ENCODE measurements at regions not wholly inside any gene's neighbourhood (a gene's known extent, or its start where the extent isn't known, plus 50 kb on each side); places are given as distances from the start of the nearest gene placed in this dataset.

DNA sequence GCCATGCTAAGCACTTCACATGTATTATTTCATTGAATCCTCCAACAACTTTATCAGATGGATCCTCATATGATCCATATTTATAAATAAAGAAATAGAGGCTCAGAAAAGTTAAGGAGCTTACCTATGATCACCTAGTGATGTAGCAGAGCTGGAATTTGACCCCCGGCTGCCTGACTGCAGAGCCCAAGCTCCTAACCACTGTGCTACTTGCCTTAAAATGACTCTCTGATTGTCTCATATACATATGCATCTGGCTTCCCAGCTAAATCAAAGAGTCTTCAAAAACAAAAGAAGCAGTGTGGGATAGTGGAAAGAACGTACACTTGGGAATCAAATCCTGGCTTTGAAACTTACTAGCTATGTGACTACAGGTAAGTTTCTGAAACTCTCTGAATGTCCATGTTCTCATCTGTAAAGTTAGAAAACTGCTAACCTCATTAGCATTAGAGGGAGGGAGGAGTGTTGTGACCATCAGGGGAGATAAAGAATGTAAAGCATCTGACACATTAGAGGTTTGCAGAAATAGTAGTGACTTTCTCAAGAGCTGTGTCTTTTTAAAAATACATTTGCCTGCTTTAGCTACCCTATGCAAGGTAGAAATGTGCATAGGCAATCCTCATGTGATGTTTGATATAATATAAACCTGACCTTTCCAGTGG, 67.2 kb upstream of the BARHL2 start:
- CTCF ChIA-PET, result no interaction called here
- Histone ChIP-seq H3K27ac (ENCODE audit: low read length) (no peak overlapping the region), H3K9ac (ENCODE audit: low read length) (no peak overlapping the region), H4K20me1 (ENCODE audit: low read length) (no peaks in the 10 kb centered on the region), H3K4me1 (ENCODE audit: insufficient read depth, low read length) (no peaks in the 10 kb centered on the region), H3K9me3 (ENCODE audit: low read length) (no peaks in the 10 kb centered on the region), H2AFZ (ENCODE audit: low read length) (no peak overlapping the region), H3K9me2 (replicated peaks; ENCODE audit: low read length) (no peaks in the 10 kb centered on the region), H3K79me2 (ENCODE audit: low read length) (no peaks in the 10 kb centered on the region), H3K4me3 (ENCODE audit: low read length) (no peak overlapping the region), H3F3A (ENCODE audit: low read length, unreplicated experiment) (no peaks in the 10 kb centered on the region), H3K27me3 (ENCODE audit: low read length) (peaks cover 61% of the 10 kb centered on the region), H3K36me3 (ENCODE audit: low read depth, low read length) (no peaks in the 10 kb centered on the region), H3K4me2 (ENCODE audit: low read length) (no peak overlapping the region)
- ATAC-seq (no peak), DNase-seq (no peak)
- intact Hi-C loops (cut with micrococcal nuclease), result no loop called here
- POLR2A ChIA-PET (ENCODE audit: unreplicated experiment), result no interaction called here
- no TSS peak for BruUV-seq (replicated peaks)
- TF ChIP-seq, protein P1, sequence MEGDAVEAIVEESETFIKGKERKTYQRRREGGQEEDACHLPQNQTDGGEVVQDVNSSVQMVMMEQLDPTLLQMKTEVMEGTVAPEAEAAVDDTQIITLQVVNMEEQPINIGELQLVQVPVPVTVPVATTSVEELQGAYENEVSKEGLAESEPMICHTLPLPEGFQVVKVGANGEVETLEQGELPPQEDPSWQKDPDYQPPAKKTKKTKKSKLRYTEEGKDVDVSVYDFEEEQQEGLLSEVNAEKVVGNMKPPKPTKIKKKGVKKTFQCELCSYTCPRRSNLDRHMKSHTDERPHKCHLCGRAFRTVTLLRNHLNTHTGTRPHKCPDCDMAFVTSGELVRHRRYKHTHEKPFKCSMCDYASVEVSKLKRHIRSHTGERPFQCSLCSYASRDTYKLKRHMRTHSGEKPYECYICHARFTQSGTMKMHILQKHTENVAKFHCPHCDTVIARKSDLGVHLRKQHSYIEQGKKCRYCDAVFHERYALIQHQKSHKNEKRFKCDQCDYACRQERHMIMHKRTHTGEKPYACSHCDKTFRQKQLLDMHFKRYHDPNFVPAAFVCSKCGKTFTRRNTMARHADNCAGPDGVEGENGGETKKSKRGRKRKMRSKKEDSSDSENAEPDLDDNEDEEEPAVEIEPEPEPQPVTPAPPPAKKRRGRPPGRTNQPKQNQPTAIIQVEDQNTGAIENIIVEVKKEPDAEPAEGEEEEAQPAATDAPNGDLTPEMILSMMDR (conservative IDR thresholded peaks at IDR 0.05; ENCODE audit: low read depth, low read length), result no peak
- TF ChIP-seq EZH2 (IDR thresholded peaks at IDR 0.05; ENCODE audit: low read length, unreplicated experiment) (no peak), EZH2phosphoT487 (IDR thresholded peaks at IDR 0.05; ENCODE audit: borderline replicate concordance, low read length) (no peak)

DNA sequence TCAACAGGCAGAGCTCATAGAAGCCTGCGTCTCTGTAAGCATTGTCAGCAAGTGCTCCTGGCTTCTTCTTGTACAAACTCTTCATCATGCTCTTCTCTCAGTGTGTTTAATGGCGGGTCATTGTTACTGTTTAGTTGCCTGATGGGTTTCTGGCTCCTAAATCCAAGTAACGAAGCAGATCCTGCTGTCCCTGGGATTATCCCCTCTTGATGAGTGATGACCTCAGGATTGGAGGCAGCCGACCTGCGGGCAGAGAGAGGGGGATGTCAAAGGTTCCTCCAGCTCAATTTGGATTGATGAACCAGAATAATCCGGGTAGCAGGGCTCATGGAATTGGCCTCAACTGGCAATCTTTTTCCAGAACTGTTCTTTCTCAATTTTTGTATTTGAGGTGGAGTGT, 66.1 kb upstream of the BARHL2 start:
- Histone ChIP-seq H3K27me3 (ENCODE audit: low read length) (peaks cover 61% of the 10 kb centered on the region), H3F3A (ENCODE audit: low read length, unreplicated experiment) (no peaks in the 10 kb centered on the region), H2AFZ (ENCODE audit: low read length) (no peak overlapping the region), H3K9ac (ENCODE audit: low read length) (no peak overlapping the region), H3K9me2 (replicated peaks; ENCODE audit: low read length) (no peaks in the 10 kb centered on the region), H3K36me3 (ENCODE audit: low read depth, low read length) (no peaks in the 10 kb centered on the region), H3K27ac (ENCODE audit: low read length) (no peak overlapping the region), H3K4me3 (ENCODE audit: low read length) (no peak overlapping the region), H3K4me2 (ENCODE audit: low read length) (no peak overlapping the region), H4K20me1 (ENCODE audit: low read length) (no peaks in the 10 kb centered on the region), H3K4me1 (ENCODE audit: insufficient read depth, low read length) (no peaks in the 10 kb centered on the region), H3K79me2 (ENCODE audit: low read length) (no peaks in the 10 kb centered on the region), H3K9me3 (ENCODE audit: low read length) (no peaks in the 10 kb centered on the region)
- ChIA-PET CTCF (no interaction called here), POLR2A (ENCODE audit: unreplicated experiment) (no interaction called here)
- no peak for DNase-seq
- TF ChIP-seq EZH2 (IDR thresholded peaks at IDR 0.05; ENCODE audit: low read length, unreplicated experiment) (no peak), EZH2phosphoT487 (IDR thresholded peaks at IDR 0.05; ENCODE audit: borderline replicate concordance, low read length) (no peak)
- TF ChIP-seq, protein P1 (conservative IDR thresholded peaks at IDR 0.05; ENCODE audit: low read depth, low read length), result no peak
- BruUV-seq (replicated peaks), result no TSS peak
- intact Hi-C loops (cut with micrococcal nuclease), result no loop called here
- no peak for ATAC-seq

DNA sequence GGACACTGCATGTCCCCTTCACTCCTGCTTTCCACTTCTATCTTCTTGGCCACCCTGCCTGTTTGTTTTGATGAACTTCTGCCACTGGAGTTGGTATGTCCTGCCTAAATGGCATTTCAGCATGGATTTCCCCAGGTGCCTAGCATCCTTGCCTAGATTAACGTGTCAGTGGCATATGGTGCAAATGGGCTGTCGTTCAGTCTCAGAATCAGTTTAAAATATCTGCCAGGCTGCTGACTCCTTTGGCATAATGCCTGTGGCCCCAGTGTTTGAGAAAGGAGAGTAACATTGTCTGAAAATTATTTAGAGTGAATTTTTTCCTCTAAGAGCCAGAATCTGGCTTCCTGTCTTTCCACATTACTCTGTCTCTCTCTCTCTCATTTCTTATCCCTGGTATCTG, 64.9 kb upstream of the BARHL2 start:
- Histone ChIP-seq H3K9me2 (replicated peaks; ENCODE audit: low read length) (no peaks in the 10 kb centered on the region), H3K4me2 (ENCODE audit: low read length) (no peak overlapping the region), H2AFZ (ENCODE audit: low read length) (no peak overlapping the region), H3K79me2 (ENCODE audit: low read length) (no peaks in the 10 kb centered on the region), H3K36me3 (ENCODE audit: low read depth, low read length) (no peaks in the 10 kb centered on the region), H4K20me1 (ENCODE audit: low read length) (no peaks in the 10 kb centered on the region; the same call in 1 of the 2 replicates), H3K9ac (ENCODE audit: low read length) (no peak overlapping the region), H3F3A (ENCODE audit: low read length, unreplicated experiment) (no peaks in the 10 kb centered on the region), H3K9me3 (ENCODE audit: low read length) (no peaks in the 10 kb centered on the region), H3K4me3 (ENCODE audit: low read length) (no peak overlapping the region), H3K27ac (ENCODE audit: low read length) (no peak overlapping the region), H3K4me1 (ENCODE audit: insufficient read depth, low read length) (no peaks in the 10 kb centered on the region), H3K27me3 (ENCODE audit: low read length) (peaks cover 51% of the 10 kb centered on the region)
- no peak for ATAC-seq
- POLR2A ChIA-PET (ENCODE audit: unreplicated experiment), result no interaction called here
- TF ChIP-seq EZH2phosphoT487 (IDR thresholded peaks at IDR 0.05; ENCODE audit: borderline replicate concordance, low read length) (no peak), EZH2 (IDR thresholded peaks at IDR 0.05; ENCODE audit: low read length, unreplicated experiment) (no peak)
- TF ChIP-seq, protein P1 (conservative IDR thresholded peaks at IDR 0.05; ENCODE audit: low read depth, low read length), result no peak
- no TSS peak for BruUV-seq (replicated peaks)
- DNase-seq, result no peak
- intact Hi-C loops (cut with micrococcal nuclease), result no loop called here
- CTCF ChIA-PET, result no interaction called here
